Skeletal muscle cell (primary cell): ENCODE measurements at regions not wholly inside any gene's neighbourhood (a gene's known extent, or its start where the extent isn't known, plus 50 kb on each side); places are given as distances from the start of the nearest gene placed in this dataset.

Source experiments
- DNase-seq: peaks from one replicate; pipeline ENCODE4 v3.0.0-alpha.2; 2010; ENCODE audit warnings: low read depth
- H3K4me3 ChIP-seq: 2 replicates; pipeline ENCODE4 v1.5.1; 2011; ENCODE audit warnings: low read depth, mild to moderate bottlenecking, control low read depth, low read length, moderate library complexity

- no peak overlapping the region for H3K4me3 ChIP-seq
- no peak for DNase-seq
Observed at GRCh38 chr2:207390302-207391095, 139.3 kb upstream of the CREB1 start.

GRCh38 chr2:207394203-207394781 is 135.5 kb upstream of the CREB1 start:
- no peak overlapping the region for H3K4me3 ChIP-seq
- peak; percentile 69 for DNase-seq

- peak; percentile 97 for DNase-seq
- H3K4me3 ChIP-seq = no peak overlapping the region
Observed at GRCh38 chr2:207394812-207395534, 134.8 kb upstream of the CREB1 start.

GRCh38 chr2:207395535-207396251 is 134.1 kb upstream of the CREB1 start:
- H3K4me3 ChIP-seq = no peak overlapping the region
- DNase-seq = peak; percentile 17

GRCh38 chr2:207397917-207398655 is 131.7 kb upstream of the CREB1 start:
- H3K4me3 ChIP-seq = no peak overlapping the region
- DNase-seq = no peak

GRCh38 chr2:207399301-207399700 is 130.5 kb upstream of the CREB1 start:
- no peak overlapping the region for H3K4me3 ChIP-seq
- DNase-seq = no peak

GRCh38 chr2:207401338-207401737 is 128.4 kb upstream of the CREB1 start:
- H3K4me3 ChIP-seq = no peak overlapping the region
- DNase-seq = no peak

GRCh38 chr2:207403141-207403540 is 126.6 kb upstream of the CREB1 start:
- DNase-seq = no peak
- no peak overlapping the region for H3K4me3 ChIP-seq

- H3K4me3 ChIP-seq = no peak overlapping the region
- DNase-seq = no peak
Observed at GRCh38 chr2:207403950-207404349, 125.8 kb upstream of the CREB1 start.

- no peak overlapping the region for H3K4me3 ChIP-seq
- no peak for DNase-seq
Observed at GRCh38 chr2:207405150-207405549, 124.6 kb upstream of the CREB1 start.

- DNase-seq = peak; percentile 27
- H3K4me3 ChIP-seq = no peak overlapping the region
Observed at GRCh38 chr2:207408086-207408794, 121.5 kb upstream of the CREB1 start.

GRCh38 chr2:207409517-207409916 is 120.2 kb upstream of the CREB1 start:
- H3K4me3 ChIP-seq = no peak overlapping the region
- DNase-seq = no peak

GRCh38 chr2:207412787-207413310 is 116.9 kb upstream of the CREB1 start:
- no peak for DNase-seq
- no peak overlapping the region for H3K4me3 ChIP-seq

- no peak for DNase-seq
Observed at GRCh38 chr2:207413376-207413907, 116.3 kb upstream of the CREB1 start.

GRCh38 chr2:207416111-207416510 is 113.7 kb upstream of the CREB1 start:
- H3K4me3 ChIP-seq = no peak overlapping the region
- DNase-seq = no peak

More at GRCh38 chr2:207413376-207413907, 116.3 kb upstream of the CREB1 start:
- no peak overlapping the region for H3K4me3 ChIP-seq

GRCh38 chr2:207416900-207417299 is 112.9 kb upstream of the CREB1 start:
- no peak for DNase-seq
- no peak overlapping the region for H3K4me3 ChIP-seq

GRCh38 chr2:207417301-207417718 is 112.5 kb upstream of the CREB1 start:
- H3K4me3 ChIP-seq = no peak overlapping the region

GRCh38 chr2:207418419-207418818 is 111.3 kb upstream of the CREB1 start:
- no peak for DNase-seq
- H3K4me3 ChIP-seq = no peak overlapping the region

More at GRCh38 chr2:207417301-207417718, 112.5 kb upstream of the CREB1 start:
- no peak for DNase-seq
